ENCODE measurements at regions not wholly inside any gene's neighbourhood (a gene's known extent, or its start where the extent isn't known, plus 50 kb on each side); places are given as distances from the start of the nearest gene placed in this dataset.

- TF ChIP-seq POLR2A (IDR thresholded peaks at IDR 0.05; ENCODE audit: low read length), result no peak
- no peak for TF ChIP-seq GATA1 (IDR thresholded peaks at IDR 0.05; ENCODE audit: low read depth, low read length)
Measured at GRCh38 chr13:90365130-90365529, 982.4 kb upstream of the MIR17HG start.

All from erythroblast (primary cell).